Activated naive CD4-positive, alpha-beta T cell treated with anti-CD3 and anti-CD28 coated beads, Interleukin-2, amount 50 U/mL, for 24 hours (primary cell): ENCODE measurements at regions not wholly inside any gene's neighbourhood (a gene's known extent, or its start where the extent isn't known, plus 50 kb on each side); places are given as distances from the start of the nearest gene placed in this dataset.

ENCODE experiments used
- H3K27ac Mint-ChIP-seq: one replicate; pipeline ENCODE4 v1.8.0; 2021; ENCODE audit warnings: mild to moderate bottlenecking, mixed read lengths
- H3K27me3 Mint-ChIP-seq: one replicate; pipeline ENCODE4 v1.8.0; 2021; ENCODE audit warnings: mixed read lengths
- H3K36me3 Mint-ChIP-seq: one replicate; pipeline ENCODE4 v1.8.0; 2021; ENCODE audit warnings: mixed read lengths
- H3K4me1 Mint-ChIP-seq: one replicate; pipeline ENCODE4 v1.8.0; 2021; ENCODE audit warnings: mixed read lengths
- H3K4me3 Mint-ChIP-seq: one replicate; pipeline ENCODE4 v1.8.0; 2021; ENCODE audit warnings: mild to moderate bottlenecking, mixed read lengths
- H3K9me3 Mint-ChIP-seq: one replicate; pipeline ENCODE4 v1.8.0; 2021; ENCODE audit warnings: mixed read lengths

DNA sequence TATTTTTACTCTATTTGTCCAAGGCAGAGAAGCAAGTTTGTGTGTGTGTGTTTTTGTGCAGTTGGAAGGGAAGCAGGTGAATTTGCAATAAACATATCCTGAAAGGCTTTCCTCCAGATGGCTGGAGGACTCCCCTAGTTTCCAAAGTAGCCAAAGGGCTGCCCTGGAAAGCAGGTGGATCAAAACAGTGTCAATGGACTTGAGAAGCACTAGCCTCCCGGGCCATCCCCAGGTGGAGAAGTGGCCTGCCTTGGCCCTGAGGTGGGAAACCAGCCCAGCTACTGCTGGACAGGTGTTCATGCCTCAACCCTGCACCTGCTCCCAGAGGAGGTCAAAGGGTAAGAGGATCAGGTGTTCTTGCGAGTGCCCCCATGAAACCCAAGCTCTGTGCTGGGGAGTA is 1046.9 kb downstream of the VRK1 start:
- Mint-ChIP-seq H3K36me3 (no peaks in the 10 kb centered on the region), H3K4me1 (peaks cover 4% of the 10 kb centered on the region), H3K9me3 (no peaks in the 10 kb centered on the region), H3K4me3 (no peak overlapping the region), H3K27me3 (no peaks in the 10 kb centered on the region), H3K27ac (no peak overlapping the region)

DNA sequence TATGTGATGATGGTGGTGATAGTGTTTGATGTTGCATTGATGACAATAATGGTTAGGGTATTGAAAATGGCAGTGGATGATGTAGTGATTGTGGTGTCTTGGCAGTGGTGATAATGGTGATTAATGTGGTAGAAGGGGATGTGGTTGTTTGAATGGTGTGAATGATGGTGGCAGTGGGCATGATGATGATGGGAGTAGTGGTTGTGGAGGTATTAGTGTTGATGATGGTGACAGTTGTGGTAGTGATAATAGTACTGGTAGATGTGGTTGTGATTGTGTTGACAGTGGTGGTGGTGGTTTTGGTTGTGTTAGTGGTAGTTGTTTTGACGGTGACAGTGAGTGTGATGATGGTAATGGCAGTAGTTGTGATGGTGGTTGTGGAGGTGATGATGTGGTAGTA is 1049.0 kb downstream of the VRK1 start:
- Mint-ChIP-seq H3K4me3 (no peak overlapping the region), H3K36me3 (no peaks in the 10 kb centered on the region), H3K27me3 (no peaks in the 10 kb centered on the region), H3K4me1 (peaks cover 4% of the 10 kb centered on the region), H3K9me3 (no peaks in the 10 kb centered on the region), H3K27ac (no peak overlapping the region)

DNA sequence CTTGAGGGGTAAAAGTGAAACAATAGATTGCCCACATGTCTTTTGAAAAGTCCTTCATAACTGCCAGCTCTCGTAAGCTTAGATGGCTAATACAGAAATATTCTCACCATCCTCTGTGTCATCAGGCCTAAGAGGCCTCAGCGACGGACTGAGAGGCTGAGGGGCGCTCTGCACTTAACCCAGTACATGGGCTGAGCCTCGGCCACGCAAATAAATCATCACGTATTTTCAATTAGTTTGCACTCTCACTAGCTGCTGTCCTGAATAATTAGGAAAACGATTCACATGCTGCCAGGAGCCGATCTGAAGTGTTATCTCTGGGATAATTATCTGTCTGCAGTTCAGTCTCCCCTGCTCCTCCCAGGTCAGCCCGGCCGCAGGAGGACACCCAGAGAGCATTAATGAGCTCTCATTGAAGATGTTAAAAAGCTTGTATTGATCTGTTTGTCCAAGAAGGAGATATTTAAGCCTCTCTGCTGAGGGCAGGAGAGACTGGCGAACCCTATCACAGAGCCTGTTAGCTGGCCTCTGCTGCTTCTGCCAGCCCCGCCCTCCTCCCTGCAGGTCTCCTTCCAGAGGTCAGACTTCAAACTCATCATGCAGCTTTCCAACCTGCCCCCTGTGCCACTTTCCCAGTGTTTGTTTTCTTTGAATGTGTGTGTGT is 1051.3 kb downstream of the VRK1 start:
- H3K36me3 Mint-ChIP-seq: no peaks in the 10 kb centered on the region
- H3K27me3 Mint-ChIP-seq: no peaks in the 10 kb centered on the region
- H3K9me3 Mint-ChIP-seq: no peaks in the 10 kb centered on the region
- no peak overlapping the region for H3K4me3 Mint-ChIP-seq
- no peak overlapping the region for H3K27ac Mint-ChIP-seq
- no peaks in the 10 kb centered on the region for H3K4me1 Mint-ChIP-seq

DNA sequence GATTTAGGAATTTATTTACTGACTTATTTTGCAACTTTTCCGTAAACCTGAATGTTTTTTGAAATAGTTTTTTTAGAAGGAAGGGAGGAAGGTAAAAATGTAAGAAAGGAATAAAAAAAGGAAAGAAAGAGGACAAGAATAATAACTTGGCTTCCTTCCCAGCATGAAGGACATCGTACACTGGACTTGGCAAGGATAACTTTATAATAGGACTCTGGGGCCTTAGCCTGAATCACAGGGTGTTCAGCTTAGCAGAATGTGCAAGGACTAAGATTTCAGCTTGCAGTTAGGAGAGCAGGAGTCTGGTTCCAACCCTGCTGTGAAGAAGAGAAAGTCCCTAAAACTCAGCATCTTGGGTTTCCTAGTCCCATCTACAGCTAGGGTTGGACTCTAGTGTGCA is 1053.3 kb downstream of the VRK1 start:
- Mint-ChIP-seq H3K27ac (no peak overlapping the region), H3K27me3 (no peaks in the 10 kb centered on the region), H3K9me3 (no peaks in the 10 kb centered on the region), H3K4me3 (no peak overlapping the region), H3K4me1 (peaks cover 4% of the 10 kb centered on the region), H3K36me3 (no peaks in the 10 kb centered on the region)

DNA sequence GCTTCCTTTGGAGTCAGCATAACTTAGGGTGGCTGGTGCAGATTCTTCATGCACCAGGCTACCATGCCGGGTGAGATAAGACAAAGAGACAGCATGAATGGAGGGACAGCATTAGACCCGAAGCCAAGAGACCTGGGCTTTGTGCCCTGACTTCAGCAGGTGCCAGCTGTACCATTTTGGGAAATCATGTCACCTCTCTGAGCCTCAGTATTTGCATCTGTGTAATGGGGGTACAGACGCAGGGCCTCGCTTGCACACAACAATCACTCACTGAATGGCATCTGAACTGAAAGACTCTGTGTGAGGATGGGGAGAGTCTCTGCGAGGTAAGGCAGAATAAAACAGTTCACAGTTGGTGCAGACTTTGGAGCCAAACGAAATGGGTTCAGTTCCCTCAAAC is 1053.7 kb downstream of the VRK1 start:
- no peaks in the 10 kb centered on the region for H3K36me3 Mint-ChIP-seq
- H3K27ac Mint-ChIP-seq: no peak overlapping the region
- H3K27me3 Mint-ChIP-seq: no peaks in the 10 kb centered on the region
- peaks cover 4% of the 10 kb centered on the region for H3K4me1 Mint-ChIP-seq
- no peaks in the 10 kb centered on the region for H3K9me3 Mint-ChIP-seq
- no peak overlapping the region for H3K4me3 Mint-ChIP-seq

DNA sequence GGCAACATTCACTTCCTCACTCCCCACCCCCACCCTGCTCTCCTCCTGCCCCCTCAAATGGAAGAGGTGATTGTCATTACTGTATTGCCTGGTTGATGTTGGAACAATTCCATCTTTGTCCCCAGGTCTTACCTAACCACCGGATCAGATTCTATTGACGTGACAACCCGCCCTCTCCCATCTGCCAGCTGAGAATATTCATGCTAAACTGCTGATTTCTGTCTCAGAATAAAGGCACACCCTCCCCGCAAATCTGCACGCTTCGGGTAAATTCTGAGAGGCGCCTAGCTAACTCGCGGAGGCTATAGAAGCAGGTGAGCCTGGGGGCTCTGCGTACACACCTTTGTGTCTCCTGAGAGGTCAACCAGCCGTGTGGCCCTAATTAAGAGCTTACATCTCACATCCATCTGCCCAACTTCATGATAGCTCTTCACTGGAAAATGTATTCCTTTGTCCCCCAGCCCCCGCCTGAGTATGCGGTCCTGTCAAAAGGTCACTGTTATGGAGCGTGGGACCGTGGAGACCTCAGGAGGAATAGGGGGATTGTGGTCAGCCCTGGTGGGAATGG is 1054.3 kb downstream of the VRK1 start:
- Mint-ChIP-seq H3K4me1 (peaks cover 4% of the 10 kb centered on the region), H3K27ac (no peak overlapping the region), H3K9me3 (no peaks in the 10 kb centered on the region), H3K4me3 (no peak overlapping the region), H3K36me3 (no peaks in the 10 kb centered on the region), H3K27me3 (no peaks in the 10 kb centered on the region)

DNA sequence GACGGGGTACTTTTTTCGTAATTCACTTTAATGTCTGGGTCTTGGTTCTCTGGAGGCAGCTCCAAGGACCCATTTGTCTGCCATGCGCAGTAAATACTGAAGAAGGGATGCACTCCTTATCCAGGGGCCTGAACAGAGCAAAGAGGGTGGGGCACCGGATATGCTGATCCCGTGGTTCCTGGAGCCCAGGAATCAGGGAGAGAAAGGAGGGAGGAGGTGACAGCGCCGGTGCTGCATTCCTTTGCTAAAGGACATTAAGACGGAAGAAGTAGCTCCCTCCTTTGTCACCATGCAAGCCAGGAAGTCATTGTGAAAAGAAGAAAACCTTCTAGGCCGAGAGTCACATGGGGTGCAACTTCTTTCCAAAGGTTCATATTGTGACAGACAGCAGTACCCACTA is 1057.7 kb downstream of the VRK1 start:
- Mint-ChIP-seq H3K36me3 (no peaks in the 10 kb centered on the region), H3K27me3 (no peaks in the 10 kb centered on the region), H3K9me3 (no peaks in the 10 kb centered on the region), H3K27ac (no peak overlapping the region), H3K4me1 (peaks cover 4% of the 10 kb centered on the region), H3K4me3 (no peak overlapping the region)

DNA sequence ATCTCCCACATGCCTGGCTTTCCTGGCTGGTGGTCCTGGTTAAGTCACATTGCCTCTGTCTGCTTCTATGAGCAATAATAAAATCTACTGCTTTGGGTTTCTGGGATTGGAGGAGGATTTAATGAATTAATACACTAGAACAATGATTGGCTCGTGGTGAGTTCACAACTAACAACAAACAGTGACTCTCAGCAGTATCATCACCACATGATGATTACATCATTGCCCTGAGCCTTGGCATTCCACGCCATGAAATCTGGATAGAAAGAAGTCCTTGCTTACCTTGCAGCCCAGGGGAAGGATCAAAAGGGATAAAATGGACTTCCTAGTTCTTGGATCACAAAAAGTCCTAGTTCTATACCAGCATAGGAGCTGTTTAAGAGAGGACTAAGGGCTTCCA is 1069.0 kb downstream of the VRK1 start:
- peaks cover 18% of the 10 kb centered on the region for H3K4me1 Mint-ChIP-seq
- no peaks in the 10 kb centered on the region for H3K36me3 Mint-ChIP-seq
- H3K4me3 Mint-ChIP-seq: no peak overlapping the region
- no peaks in the 10 kb centered on the region for H3K9me3 Mint-ChIP-seq
- H3K27ac Mint-ChIP-seq: no peak overlapping the region
- no peaks in the 10 kb centered on the region for H3K27me3 Mint-ChIP-seq

DNA sequence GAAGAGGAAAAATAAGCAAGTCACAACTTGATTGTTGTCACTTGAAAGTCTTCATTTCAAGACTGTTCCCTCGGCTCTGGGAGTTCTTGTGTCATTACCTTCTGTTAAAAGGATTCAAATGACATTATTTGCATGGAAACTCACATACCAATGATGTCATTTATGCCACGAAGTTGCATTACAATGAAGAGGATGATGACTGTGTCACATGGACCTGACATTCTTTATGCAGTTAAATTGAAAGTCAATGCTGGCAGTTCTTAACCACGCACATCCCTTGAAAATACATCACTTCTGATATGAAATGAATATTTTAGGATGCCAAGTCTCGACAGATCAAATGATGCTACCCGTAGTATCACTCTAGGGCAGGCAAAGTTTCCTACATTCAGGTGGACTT is 1069.5 kb downstream of the VRK1 start:
- Mint-ChIP-seq H3K4me1 (peaks cover 18% of the 10 kb centered on the region), H3K36me3 (no peaks in the 10 kb centered on the region), H3K27ac (no peak overlapping the region), H3K27me3 (no peaks in the 10 kb centered on the region), H3K4me3 (no peak overlapping the region), H3K9me3 (no peaks in the 10 kb centered on the region)

DNA sequence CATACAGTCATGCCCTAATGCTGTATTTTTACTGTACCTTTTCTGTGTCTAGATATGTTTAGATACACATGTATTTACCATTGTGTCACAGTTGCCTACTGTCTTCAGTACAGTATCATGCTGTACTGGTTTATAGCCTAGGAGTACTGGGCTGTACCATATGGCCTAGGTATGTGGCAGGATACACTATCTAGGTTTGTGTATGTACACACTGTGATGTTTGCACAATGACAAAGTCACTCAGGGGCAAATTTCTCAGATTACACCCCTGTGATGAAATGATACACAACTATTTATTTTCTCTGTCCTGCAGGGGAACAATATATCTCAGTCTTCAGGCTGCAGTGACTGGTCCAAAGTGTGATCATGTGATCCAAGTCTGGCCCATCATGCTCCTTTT is 1076.1 kb downstream of the VRK1 start:
- H3K4me1 Mint-ChIP-seq: peaks cover 42% of the 10 kb centered on the region
- no peaks in the 10 kb centered on the region for H3K36me3 Mint-ChIP-seq
- no peaks in the 10 kb centered on the region for H3K9me3 Mint-ChIP-seq
- peak overlapping the region; percentile 47 for H3K27ac Mint-ChIP-seq
- no peaks in the 10 kb centered on the region for H3K27me3 Mint-ChIP-seq
- no peak overlapping the region for H3K4me3 Mint-ChIP-seq

DNA sequence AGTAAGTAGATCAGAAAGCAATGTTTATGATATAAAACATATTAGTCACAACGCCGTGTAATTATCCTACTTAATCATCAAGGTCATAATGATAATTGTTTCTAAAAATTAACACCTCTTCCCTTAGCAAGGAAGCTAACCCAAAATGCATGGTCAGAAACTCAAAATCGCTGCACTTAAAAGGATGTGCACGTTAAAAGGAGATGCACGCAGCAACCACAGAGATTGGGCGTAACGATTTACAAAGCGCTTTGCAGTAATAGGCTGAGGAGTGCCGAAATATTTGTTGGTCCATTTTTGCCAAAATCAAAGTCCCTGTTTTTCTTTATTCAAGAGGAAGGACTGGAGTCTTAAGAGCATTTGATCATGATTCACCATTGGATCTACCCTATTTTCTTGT is 1077.2 kb downstream of the VRK1 start:
- Mint-ChIP-seq H3K27ac (peak overlapping the region; percentile 76), H3K4me3 (peak overlapping the region; percentile 67), H3K27me3 (no peaks in the 10 kb centered on the region), H3K4me1 (peaks cover 53% of the 10 kb centered on the region), H3K36me3 (peaks cover 2% of the 10 kb centered on the region), H3K9me3 (peaks cover 4% of the 10 kb centered on the region)

DNA sequence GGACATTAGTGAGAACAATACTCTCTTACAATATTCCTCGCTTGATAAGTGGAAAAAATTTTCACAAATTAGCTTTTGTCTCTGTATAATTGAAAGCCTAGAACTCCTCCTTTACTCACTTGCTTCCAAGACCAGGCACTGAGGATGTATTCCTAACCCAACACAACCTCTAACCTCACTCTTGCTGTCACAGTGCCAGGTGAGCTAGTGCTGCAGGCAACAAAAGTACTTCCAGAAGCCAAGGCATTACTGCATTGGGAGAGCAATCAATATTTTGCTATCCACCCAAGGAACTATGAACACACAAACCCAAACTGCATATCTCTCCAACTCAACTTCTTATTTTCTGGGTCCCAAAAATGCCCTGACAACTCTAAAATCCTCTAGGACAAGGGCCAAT is 1081.0 kb downstream of the VRK1 start:
- Mint-ChIP-seq H3K4me3 (no peak overlapping the region), H3K36me3 (peaks cover 4% of the 10 kb centered on the region), H3K27ac (peak overlapping the region; percentile 95), H3K4me1 (peaks cover 63% of the 10 kb centered on the region), H3K27me3 (no peaks in the 10 kb centered on the region), H3K9me3 (peaks cover 4% of the 10 kb centered on the region)

DNA sequence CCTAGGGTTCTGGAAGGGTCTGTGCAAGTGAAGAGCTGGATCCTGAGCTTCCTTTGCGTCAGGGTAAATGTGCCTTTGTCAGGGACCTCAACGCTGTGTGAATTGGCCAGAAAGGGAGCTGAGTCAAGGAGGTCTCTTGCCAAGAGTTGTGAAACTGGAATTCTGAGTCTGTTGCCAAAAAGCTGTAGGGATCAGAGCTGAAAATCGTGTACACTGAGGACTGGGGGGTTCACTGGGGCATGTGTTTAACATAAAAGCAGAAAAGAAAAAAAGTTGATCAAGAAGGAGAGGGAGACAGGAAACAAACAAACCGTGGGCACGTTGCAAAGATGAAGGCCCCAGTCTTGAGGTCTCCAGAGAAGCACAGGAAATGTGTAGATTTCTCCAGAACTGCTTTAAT is 1081.5 kb downstream of the VRK1 start:
- H3K27ac Mint-ChIP-seq: peak overlapping the region; percentile 95

DNA sequence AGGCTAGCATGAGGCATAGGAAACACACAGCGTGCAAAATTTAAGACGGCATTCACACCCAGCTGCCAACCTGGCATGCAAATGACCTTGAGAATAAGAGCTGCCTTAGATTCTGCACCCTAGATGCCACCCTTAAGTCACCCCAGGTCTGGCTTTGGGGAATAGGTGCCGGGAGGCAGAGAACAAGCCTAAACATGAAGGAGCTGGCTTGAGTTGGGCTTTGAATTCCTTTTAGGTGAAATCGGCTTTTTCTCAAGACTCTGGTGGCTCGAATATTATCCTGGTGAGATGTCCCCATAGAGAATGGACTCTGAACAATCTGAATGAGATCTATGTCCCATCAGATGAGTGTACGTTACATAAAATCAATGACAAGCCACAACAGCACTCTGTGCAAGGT is 1090.5 kb downstream of the VRK1 start:
- H3K27ac Mint-ChIP-seq: no peak overlapping the region
- no peaks in the 10 kb centered on the region for H3K27me3 Mint-ChIP-seq
- no peak overlapping the region for H3K4me3 Mint-ChIP-seq
- no peaks in the 10 kb centered on the region for H3K36me3 Mint-ChIP-seq
- H3K4me1 Mint-ChIP-seq: peaks cover 6% of the 10 kb centered on the region
- H3K9me3 Mint-ChIP-seq: no peaks in the 10 kb centered on the region

More for the DNA sequence above, 1081.5 kb downstream of the VRK1 start:
- peak overlapping the region; percentile 57 for H3K4me3 Mint-ChIP-seq
- H3K27me3 Mint-ChIP-seq: no peaks in the 10 kb centered on the region
- H3K9me3 Mint-ChIP-seq: peaks cover 4% of the 10 kb centered on the region
- H3K4me1 Mint-ChIP-seq: peaks cover 62% of the 10 kb centered on the region
- peaks cover 4% of the 10 kb centered on the region for H3K36me3 Mint-ChIP-seq

DNA sequence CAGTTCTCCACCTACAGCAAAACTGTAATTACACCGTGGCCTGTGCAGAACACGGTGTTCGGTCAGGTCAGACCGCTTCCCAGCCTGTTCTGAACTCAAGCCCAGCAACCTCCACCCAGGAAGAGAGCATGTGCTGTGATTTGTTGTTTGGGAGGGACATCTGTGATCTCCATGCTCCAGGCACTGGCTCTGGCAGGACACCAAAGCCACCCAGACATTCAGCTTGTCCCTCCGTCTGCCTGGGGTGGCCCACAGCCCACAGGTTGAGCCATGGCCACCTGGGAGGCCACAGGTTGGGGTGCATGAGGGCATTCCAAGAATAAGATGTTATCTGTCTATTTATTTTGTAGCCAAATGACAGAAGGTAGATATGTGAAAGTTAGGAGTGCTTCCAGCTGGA is 1091.1 kb downstream of the VRK1 start:
- Mint-ChIP-seq H3K9me3 (no peaks in the 10 kb centered on the region), H3K4me3 (no peak overlapping the region), H3K4me1 (peaks cover 6% of the 10 kb centered on the region), H3K27ac (no peak overlapping the region), H3K27me3 (no peaks in the 10 kb centered on the region), H3K36me3 (no peaks in the 10 kb centered on the region)

DNA sequence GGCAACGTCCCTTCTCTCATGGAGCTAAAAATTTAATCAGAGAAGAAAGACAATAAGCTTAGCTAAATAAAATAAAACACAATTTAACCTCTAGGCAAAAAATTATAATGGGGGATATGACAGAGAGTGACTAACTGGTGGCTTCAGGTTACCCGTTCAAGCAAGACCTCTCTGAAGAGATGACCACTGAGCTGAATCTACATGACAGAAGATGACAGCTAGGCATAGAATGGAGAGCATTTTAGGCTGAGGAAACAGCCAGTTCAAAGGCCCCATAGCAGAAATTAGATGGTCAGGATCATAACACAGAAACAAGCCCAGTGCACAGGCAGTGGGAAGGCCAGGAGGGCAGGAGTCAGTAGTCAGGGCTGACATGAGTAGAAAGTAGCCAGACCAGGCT is 1094.3 kb downstream of the VRK1 start:
- Mint-ChIP-seq H3K36me3 (peaks cover 2% of the 10 kb centered on the region), H3K27ac (no peak overlapping the region), H3K27me3 (no peaks in the 10 kb centered on the region), H3K4me1 (no peaks in the 10 kb centered on the region), H3K4me3 (no peak overlapping the region), H3K9me3 (no peaks in the 10 kb centered on the region)

DNA sequence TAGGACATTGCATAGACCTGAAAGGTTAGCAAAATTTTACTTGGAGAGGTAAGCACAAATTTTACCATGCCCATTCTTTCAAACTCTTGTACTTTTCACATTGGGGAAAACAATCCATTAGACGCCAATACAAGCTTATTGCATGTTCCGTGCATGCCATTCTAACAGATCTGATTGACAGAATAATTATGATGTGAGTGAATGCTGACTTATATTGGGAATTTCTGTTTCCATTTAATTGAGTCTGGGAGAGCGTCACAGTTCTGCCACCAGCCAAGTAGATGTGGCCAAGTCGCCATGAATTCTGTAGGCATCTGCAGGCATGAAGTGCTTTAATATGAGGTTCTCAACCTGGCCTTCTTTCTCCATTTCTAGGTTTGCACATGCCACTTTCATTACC is 1097.4 kb downstream of the VRK1 start:
- H3K4me1 Mint-ChIP-seq: no peaks in the 10 kb centered on the region
- no peaks in the 10 kb centered on the region for H3K9me3 Mint-ChIP-seq
- H3K36me3 Mint-ChIP-seq: peaks cover 2% of the 10 kb centered on the region
- H3K27ac Mint-ChIP-seq: no peak overlapping the region
- no peaks in the 10 kb centered on the region for H3K27me3 Mint-ChIP-seq
- no peak overlapping the region for H3K4me3 Mint-ChIP-seq
